GM12892 (cell line): ENCODE measurements at regions not wholly inside any gene's neighbourhood (a gene's known extent, or its start where the extent isn't known, plus 50 kb on each side); places are given as distances from the start of the nearest gene placed in this dataset.

ENCODE experiments used
- POLR2A ChIP-seq: IDR thresholded peaks from 2 replicates; pipeline ENCODE4 v1.6.1; 2011; ENCODE audit warnings: low read depth, low read length, control low read depth
- POLR2AphosphoS5 ChIP-seq: IDR thresholded peaks from 2 replicates; pipeline ENCODE4 v1.6.1; 2011; ENCODE audit warnings: low read depth, low read length, control low read depth

DNA sequence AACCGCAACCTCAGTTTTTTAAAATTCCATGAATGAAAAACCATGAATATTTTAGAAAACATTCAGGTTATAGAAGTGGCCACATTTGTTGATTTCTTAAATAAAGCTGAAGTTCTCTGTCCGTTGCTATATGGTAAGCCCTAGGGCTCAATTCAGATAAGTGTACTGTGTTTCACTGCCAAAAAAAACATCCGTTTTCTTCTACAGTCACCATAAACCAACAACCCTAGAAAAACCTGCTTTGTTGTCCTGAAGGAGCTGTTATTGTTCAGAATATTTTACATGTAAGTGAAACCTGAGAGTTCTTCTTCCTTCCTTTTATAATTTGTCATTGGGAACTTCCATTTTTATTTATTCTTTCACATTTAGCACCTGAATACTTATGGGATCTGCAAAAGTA, 274.1 kb downstream of the TFAP2A start:
- TF ChIP-seq POLR2A = no peak
- TF ChIP-seq POLR2AphosphoS5 = no peak
